Panc1 (cell line): ENCODE measurements at regions not wholly inside any gene's neighbourhood (a gene's known extent, or its start where the extent isn't known, plus 50 kb on each side); places are given as distances from the start of the nearest gene placed in this dataset.

Experiments used
- ATAC-seq: fragments of 200-7000 bp; cut with Tn5 transposase; 2 replicates; pipeline ENCODE4 v1.9.1; 2020; ENCODE audit warnings: mild to moderate bottlenecking, moderate library complexity
- BruUV-seq: library from RNA; stranded (reverse); fragments of 400-500 nt; replicated peaks from 2 replicates; lab custom pipeline; 2021; lab: Mats Ljungman, UMichigan
- CTCF ChIA-PET: fragments of 300-600 bp; sonication (Branson Sonifier 250); formaldehyde crosslinking; loops from one replicate; lab custom pipeline; 2022; ENCODE audit warnings: antibody characterized with exemption; lab: Charles Lee
- POLR2A ChIA-PET: fragments of 300-600 bp; sonication (Branson Sonifier 250); formaldehyde crosslinking; loops from one replicate; lab custom pipeline; 2022; ENCODE audit warnings: antibody characterized with exemption; lab: Charles Lee
- DNase-seq: peaks from one replicate; pipeline ENCODE4 v3.0.0-alpha.2; 2010; ENCODE audit warnings: low read depth, low spot score
- H3K27ac ChIP-seq: 2 replicates; pipeline ENCODE4 v1.5.1; 2011; ENCODE audit warnings: mild to moderate bottlenecking, low read length, inconsistent platforms
- H3K27me3 ChIP-seq: fragments of 200-500 bp; sonication (Bioruptor generic); 2 replicates; pipeline ENCODE4 v1.6.0; 2014; ENCODE audit warnings: low read length, inconsistent platforms; ENCODE audit not compliant: control insufficient read depth, insufficient read depth
- H3K36me3 ChIP-seq: fragments of 200-500 bp; sonication (Bioruptor generic); 2 replicates; pipeline ENCODE4 v1.5.1; 2014; ENCODE audit warnings: inconsistent platforms, mild to moderate bottlenecking, low read length, moderate library complexity; ENCODE audit not compliant: control insufficient read depth, insufficient read depth
- H3K4me1 ChIP-seq: 2 replicates; pipeline ENCODE4 v1.5.1; 2011; ENCODE audit warnings: inconsistent platforms, mild to moderate bottlenecking, low read length, moderate library complexity; ENCODE audit not compliant: control insufficient read depth, insufficient read depth
- H3K4me3 ChIP-seq, 2 experiments: 2 replicates each; pipeline ENCODE4 v1.5.1; 2011 to 2012; ENCODE audit warnings: low read depth in 2 of 2, low read length in 2 of 2, mild to moderate bottlenecking in 2 of 2, inconsistent platforms in 1 of 2, moderate library complexity in 1 of 2
- H3K9me3 ChIP-seq: fragments of 200-500 bp; sonication (Bioruptor generic); 2 replicates; pipeline ENCODE4 v1.5.1; 2014; ENCODE audit warnings: low read depth, mild to moderate bottlenecking, inconsistent platforms, low read length, moderate library complexity; ENCODE audit not compliant: control insufficient read depth, insufficient read depth
- POLR2AphosphoS5 ChIP-seq: IDR thresholded peaks from 2 replicates; pipeline ENCODE4 v1.6.1; 2012; ENCODE audit warnings: mild to moderate bottlenecking, low read depth, low read length, moderate library complexity
- REST ChIP-seq, 2 experiments: IDR thresholded peaks; 2 replicates each; pipeline ENCODE4 v1.6.1; 2011 to 2012; ENCODE audit warnings: low read depth in 2 of 2, control low read depth in 1 of 2, low read length in 1 of 2, mild to moderate bottlenecking in 1 of 2, moderate library complexity in 1 of 2; ENCODE audit not compliant: insufficient read depth in 1 of 2
- SIN3A ChIP-seq: IDR thresholded peaks from 2 replicates; pipeline ENCODE4 v1.6.1; 2012; ENCODE audit warnings: low read depth, mild to moderate bottlenecking, low read length, moderate library complexity, borderline replicate concordance; ENCODE audit not compliant: insufficient read depth
- TCF7L2 ChIP-seq: IDR thresholded peaks from 2 replicates; pipeline ENCODE4 v1.6.1; 2011; ENCODE audit warnings: mild to moderate bottlenecking, low read depth, low read length, inconsistent platforms
- in situ Hi-C: cut with HindIII; loops from 2 replicates; pipeline ENCODE4 v1.10.0; 2016; ENCODE audit warnings: low sequenced_read_pairs, low pct_unique_long_range_greater_than_20kb
- intact Hi-C: fragments of 100-400 bp; cut with micrococcal nuclease; formaldehyde crosslinking; loops from one replicate; pipeline ENCODE4 v1.10.0; 2022; ENCODE audit not compliant: unreplicated experiment
- TF ChIP-seq, protein P1 (sequence below): fragments of 450-650 bp; IDR thresholded peaks from 2 replicates; pipeline ENCODE4 v1.5.1; 2017; ENCODE audit warnings: mild to moderate bottlenecking

- no peak overlapping the region for H3K4me3 ChIP-seq
- BruUV-seq: no TSS peak
- H3K27me3 ChIP-seq: no peaks in the 10 kb centered on the region
- POLR2A ChIA-PET: no interaction called here
- no peak for DNase-seq
- no peak overlapping the region for H3K27ac ChIP-seq
- CTCF ChIA-PET: no interaction called here
- no peak for TF ChIP-seq REST (IDR thresholded peaks at IDR 0.05; ENCODE audit: insufficient read depth in 1 of 2, low read depth in 2 of 2, low read length in 1 of 2)
- TF ChIP-seq SIN3A: no peak
- no peak for TF ChIP-seq TCF7L2
- TF ChIP-seq POLR2AphosphoS5: no peak
- TF ChIP-seq, protein P1, sequence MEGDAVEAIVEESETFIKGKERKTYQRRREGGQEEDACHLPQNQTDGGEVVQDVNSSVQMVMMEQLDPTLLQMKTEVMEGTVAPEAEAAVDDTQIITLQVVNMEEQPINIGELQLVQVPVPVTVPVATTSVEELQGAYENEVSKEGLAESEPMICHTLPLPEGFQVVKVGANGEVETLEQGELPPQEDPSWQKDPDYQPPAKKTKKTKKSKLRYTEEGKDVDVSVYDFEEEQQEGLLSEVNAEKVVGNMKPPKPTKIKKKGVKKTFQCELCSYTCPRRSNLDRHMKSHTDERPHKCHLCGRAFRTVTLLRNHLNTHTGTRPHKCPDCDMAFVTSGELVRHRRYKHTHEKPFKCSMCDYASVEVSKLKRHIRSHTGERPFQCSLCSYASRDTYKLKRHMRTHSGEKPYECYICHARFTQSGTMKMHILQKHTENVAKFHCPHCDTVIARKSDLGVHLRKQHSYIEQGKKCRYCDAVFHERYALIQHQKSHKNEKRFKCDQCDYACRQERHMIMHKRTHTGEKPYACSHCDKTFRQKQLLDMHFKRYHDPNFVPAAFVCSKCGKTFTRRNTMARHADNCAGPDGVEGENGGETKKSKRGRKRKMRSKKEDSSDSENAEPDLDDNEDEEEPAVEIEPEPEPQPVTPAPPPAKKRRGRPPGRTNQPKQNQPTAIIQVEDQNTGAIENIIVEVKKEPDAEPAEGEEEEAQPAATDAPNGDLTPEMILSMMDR: no peak
- H3K9me3 ChIP-seq: no peaks in the 10 kb centered on the region
- no peaks in the 10 kb centered on the region for H3K4me1 ChIP-seq
- intact Hi-C loops (no loop called here), in situ Hi-C loops (no loop called here)
- ATAC-seq: no peak
- no peaks in the 10 kb centered on the region for H3K36me3 ChIP-seq
These were observed 204.5 kb downstream of the DTHD1 start for GRCh38 chr4:36485885-36486284.

DNA sequence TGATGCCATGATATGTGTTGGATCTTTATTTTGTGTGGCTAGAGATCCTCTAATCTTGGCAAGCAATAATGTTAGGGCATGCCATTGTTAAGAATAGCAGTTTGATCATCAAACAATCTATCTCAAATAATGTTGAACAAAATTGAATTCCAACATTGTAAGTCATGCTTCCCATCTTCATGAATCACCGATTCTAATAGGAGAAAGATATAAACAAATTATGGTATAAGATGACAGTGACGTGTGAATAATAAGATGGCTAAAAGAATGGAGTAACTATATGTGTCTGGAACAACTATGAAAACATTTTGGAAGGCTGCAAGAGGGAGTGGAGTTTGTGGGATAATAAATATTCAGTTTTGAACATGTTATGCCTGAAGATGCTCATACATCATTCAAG lies 208.4 kb downstream of the DTHD1 start:
- Histone ChIP-seq H3K27me3 (no peaks in the 10 kb centered on the region), H3K36me3 (no peaks in the 10 kb centered on the region), H3K4me1 (no peaks in the 10 kb centered on the region), H3K9me3 (no peaks in the 10 kb centered on the region), H3K27ac (no peak overlapping the region), H3K4me3 (no peak overlapping the region)
- intact Hi-C loops: no loop called here
- BruUV-seq: no TSS peak
- ChIA-PET POLR2A (no interaction called here), CTCF (no interaction called here)
- ATAC-seq (no peak), DNase-seq (no peak)
- in situ Hi-C loops: no loop called here
- no peak for TF ChIP-seq POLR2AphosphoS5
- TF ChIP-seq, protein P1: no peak
- no peak for TF ChIP-seq TCF7L2
- no peak for TF ChIP-seq REST (IDR thresholded peaks at IDR 0.05; ENCODE audit: insufficient read depth in 1 of 2, low read depth in 2 of 2, low read length in 1 of 2)
- TF ChIP-seq SIN3A: no peak
